HG03175 (cell line): ENCODE measurements at regions not wholly inside any gene's neighbourhood (a gene's known extent, or its start where the extent isn't known, plus 50 kb on each side); places are given as distances from the start of the nearest gene placed in this dataset.
"Not testable (repeated sequence)": the region's sequence is repeated elsewhere in the genome, so short reads cannot be mapped to it uniquely, and the experiment has no call there.

Experiments
- ATAC-seq: cut with Tn5 transposase; IDR thresholded peaks from one replicate; pipeline ENCODE4 v1.9.1; 2021; ENCODE audit warnings: mild to moderate bottlenecking, moderate library complexity; ENCODE audit not compliant: unreplicated experiment

DNA sequence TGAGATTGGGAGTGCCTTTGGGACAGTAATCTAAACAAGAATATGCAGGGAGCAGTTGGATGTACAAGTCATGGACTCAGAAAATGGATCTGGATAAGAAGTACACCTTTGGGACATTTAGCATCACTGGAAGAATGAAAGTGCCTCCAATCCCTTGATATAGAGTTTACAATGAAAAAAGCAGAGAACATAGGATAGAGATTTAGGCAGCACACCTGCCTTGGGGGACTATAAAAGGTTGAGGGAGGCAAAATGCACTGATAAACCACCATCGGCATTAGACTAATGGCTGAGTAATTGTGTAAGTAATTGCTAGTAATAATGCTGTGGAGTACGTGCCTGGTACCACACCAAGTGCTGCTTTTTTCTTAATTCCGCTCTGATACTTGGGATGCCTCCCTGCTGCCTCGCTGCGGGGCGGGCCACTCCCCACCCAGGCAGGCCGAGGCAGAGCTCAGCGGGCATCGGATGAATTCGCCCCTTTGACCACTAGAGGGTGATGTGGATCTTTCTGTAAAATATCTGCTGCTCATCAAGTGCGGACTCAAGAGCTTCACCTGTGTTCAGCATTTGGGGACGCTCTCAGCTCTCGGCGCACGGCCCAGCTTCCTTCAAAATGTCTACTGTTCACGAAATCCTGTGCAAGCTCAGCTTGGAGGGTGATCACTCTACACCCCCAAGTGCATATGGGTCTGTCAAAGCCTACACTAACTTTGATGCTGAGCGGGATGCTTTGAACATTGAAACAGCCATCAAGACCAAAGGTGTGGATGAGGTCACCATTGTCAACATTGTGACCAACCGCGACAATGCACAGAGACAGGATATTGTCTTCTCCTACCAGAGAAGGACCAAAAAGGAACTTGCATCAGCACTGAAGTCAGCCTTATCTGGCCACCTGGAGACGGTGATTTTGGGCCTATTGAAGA is 99.9 kb downstream of the ANKRD18B start:
- ATAC-seq = no peak

DNA sequence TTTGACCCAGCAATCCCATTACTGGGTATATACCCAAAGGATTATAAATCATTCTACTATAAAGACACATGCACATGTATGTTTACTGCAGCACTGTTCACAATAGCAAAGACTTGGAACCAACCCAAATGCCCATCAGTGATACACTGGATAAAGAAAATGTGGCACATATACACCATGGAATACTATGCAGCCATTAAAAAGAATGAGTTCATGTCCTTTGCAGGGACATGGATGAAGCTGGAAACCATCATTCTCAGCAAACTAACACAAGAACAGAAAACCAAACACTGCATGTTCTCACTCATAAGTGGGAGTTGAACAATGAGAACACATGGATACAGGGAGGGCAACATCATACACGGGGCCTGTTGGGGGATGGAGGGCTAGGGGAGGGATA is 104.3 kb downstream of the ANKRD18B start:
- ATAC-seq = not testable (repeated sequence)

DNA sequence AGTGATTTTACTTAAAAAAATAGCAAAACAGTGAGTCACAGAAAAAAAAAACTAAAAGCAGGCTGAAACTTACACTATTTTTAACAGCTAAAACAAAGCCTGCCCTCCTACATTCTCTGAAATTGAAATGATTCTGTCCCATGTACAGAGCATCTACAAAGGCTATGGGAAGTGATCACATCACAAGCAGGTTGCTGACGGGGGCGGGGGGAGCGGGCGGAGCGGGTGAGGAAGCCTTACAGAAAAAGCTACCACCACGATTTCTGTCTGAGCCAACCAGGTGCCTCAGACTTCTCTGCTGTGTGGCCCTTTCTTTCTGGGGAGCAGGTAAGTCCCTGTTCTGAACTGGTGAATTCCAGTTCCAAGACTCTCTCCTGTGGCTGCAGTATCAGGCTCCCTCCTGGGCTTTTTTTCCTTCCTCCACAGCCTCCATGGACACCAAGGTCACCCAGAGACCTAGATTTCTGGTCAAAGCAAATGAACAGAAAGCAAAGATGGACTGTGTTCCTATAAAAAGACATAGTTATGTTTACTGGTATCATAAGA is 104.9 kb downstream of the ANKRD18B start:
- ATAC-seq = no peak

DNA sequence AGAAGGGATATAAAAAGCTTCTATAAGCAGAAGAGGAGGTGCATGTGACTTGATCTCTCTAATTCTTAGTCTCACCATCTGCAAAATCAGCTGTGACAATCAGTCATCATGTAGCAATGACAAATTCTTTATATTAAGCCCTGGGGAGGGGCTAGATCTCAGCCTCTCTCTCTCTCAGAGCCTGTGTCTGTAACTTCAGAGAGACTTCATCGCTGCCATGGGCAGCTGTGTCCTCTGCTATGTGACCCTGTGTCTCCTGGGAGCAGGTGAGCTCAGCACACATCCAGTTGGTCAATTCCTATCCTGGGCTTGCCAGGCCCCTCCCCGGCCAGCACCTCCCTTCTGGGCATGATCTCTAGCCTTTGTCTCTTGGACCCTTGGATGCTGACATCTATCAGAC is 109.6 kb downstream of the ANKRD18B start:
- ATAC-seq = no peak

DNA sequence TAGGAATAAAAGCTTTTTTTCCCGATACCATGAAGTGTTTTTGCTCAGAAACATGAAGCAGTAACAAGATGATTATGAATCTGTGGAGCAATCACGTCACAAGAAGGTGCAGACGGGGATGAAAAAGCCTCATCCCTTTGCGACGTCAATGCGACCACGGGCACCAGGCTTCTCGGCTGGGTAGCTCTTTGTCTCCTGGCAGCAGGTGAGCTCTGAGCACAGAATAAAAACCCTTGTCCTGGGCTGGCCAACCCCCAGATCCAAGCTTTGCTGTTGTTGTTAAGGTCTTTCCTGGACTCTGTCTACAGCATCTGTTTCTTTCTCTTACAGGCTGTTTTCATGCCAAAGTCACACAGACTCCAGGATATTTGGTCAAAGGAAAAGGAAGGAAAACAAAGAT is 113.8 kb downstream of the ANKRD18B start:
- no peak for ATAC-seq

DNA sequence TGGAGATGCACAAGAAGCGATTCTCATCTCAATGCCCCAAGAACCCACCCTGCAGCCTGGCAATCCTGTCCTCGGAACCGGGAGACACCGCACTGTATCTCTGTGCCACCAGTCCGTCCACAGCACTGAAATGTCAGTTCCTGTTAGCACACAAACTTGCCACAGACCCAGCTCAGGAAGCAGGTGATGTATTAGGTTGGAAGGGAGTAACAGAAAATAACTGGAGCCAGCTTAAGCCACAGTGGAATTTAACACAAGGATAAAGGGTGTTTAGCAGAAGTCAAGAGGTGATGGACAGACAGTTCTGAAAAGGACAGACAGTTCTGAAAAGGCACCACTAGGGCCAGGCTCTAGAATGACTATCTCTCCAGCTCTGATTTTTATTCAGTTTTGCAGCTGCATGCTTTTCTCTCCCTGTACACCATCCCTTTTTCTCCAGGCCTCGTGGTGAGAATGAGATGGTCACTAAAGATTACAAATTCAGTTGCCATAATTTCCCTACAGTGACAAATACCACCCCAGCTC is 114.4 kb downstream of the ANKRD18B start:
- no peak for ATAC-seq

DNA sequence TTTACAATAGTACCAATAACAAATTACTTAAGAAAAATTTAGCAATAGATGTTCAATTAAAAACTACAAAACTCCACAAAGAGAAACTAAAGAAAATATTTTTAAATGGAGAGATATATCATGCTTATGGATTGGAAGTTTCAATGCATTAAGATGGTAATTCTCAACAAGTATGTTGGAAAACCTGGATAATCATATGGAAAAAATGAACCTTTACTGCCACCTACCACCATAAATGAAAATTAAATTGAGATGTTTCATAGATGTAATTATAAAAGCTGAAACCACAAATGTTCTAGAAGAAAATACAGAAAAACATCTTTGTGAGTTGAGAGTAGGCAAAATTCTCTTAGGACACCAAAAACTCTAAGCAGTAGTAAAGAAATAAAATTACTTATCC is 121.7 kb downstream of the ANKRD18B start:
- ATAC-seq = no peak

DNA sequence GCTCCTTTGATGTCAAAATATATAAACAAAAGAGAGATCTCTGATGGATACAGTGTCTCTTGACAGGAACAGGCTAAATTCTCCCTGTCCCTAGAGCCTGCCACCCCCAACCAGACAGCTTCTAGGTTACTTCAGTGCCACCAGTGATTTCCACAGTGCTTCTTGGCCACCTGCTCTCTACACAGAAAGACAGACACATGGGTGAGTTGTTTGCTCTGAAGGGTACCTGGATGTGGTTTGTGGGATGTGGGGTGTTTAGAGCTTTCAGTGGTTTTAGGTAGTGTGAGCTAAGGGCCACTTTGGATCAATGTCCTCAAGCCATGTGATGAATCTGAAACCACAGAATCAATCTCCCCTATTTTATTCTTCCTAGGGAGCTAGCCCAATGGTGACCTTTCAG is 125.4 kb downstream of the ANKRD18B start:
- no peak for ATAC-seq

DNA sequence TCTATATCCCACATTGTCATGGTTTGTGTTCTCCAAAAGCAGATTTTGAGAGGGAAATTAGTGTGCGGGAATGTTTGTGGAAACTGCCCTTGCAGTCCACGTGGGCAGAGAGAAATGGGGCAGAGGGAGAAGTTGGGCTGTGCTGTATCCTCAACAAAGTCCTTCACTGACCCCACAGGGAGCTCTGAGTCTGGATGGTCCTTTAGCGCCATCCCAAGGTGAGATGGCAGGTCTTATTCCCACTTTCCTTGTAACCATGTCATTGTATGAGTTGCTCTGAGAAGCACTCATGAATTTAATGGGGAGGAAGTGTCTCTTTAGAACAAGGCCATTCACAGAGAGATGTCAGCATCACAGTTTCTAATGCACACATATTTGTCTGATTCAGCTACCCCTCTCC is 127.1 kb downstream of the ANKRD18B start:
- ATAC-seq = no peak

DNA sequence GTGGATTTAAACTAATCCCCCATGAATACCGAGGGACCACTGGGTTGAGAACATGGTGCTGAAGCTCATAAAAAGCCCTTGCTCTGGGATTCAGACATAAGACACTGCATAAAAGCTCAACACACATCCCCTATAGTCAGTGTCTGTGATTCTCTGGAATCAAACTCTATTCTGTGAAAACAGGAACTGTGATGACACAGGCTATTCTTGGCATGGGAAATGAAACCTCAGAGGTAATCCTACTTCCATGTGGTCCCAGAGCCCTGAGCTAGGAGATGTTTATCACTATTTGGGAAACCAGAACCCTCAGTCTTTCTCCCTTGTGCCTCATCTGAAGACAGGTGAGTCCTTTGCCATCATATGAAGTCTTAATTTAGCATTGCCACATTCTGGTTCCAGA is 135.4 kb upstream of the PRSS3 start:
- no peak for ATAC-seq

DNA sequence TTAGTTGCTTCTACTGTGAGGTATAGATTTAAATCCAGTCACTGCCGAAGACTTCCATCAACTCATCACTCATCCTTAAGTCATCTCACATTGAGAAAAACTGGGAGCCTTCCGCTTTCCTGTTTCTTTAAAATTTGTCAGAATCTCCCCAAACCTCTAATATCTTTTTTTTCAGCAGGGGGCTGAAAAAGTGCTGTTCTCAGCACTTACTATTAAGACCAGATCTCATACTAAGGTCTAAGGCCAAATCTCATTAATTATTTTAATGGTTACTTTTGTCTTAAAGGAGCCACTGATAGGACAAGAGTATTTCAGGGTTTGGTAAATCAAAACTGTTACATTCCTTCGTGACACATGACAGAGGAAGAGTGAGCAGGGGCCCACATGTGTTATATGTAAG is 134.6 kb upstream of the PRSS3 start:
- ATAC-seq = no peak

DNA sequence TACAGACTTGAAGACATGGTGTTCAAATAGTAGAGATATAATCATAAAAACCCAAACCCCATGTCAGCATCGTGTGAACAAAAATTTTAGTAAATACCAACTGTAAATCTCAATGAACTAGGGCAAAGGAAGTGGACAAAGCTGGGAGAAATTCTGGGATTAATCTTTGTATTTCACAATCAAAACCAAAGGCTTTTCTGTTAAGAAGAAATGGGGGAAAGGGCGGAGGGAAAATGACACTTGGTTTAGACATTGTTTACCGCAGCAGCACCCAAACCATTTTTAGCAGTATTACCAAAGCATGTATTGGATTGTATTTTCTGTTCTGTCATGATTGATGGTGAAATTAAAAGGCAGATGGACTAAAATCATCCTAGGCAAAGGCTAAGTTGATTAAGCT is 134.2 kb upstream of the PRSS3 start:
- ATAC-seq = no peak

DNA sequence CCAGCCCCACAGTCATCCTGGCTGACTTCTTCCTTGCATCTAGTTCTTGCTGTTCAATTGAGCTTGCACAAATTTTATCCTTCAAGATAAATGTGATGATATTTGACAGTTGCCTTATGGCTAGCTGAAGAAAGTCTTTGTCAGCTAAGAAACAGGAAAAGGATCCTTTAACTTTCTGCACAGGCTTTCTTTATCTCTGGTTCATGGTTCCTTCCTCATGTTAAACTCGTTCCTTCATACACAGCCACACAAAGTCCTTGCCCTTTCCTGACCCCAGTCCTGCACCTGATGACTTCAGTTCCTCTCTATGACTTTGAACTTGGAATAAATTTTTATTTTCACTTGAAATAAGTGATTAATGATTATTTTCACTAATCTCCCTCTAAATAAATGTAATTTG is 132.5 kb upstream of the PRSS3 start:
- ATAC-seq = no peak

DNA sequence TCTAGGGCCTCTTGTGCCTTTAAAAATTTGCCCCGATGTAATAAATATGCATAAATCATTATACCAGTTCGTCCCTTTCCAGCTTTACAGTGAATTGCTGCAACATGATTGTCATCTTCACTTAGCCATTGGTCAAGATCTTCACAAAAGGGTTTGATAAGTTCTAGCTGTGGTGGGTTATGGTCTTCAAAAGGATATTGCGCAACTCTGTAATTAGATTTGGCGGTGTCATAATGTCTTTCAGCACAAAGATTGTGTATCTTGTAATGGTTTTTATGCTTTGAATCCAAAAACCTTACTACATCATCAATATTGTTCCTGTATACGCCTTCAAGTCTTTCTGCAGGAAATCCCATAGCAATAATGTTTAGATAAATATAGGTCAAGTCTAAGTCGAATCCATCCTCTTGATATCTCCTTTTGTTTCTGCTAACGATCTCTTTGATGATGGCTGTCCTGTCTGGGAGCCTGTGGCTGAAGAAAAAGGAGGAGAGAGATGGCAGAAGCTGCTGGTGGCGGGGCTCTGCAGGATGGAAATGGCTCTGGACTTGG is 119.1 kb upstream of the PRSS3 start:
- not testable (repeated sequence) for ATAC-seq

DNA sequence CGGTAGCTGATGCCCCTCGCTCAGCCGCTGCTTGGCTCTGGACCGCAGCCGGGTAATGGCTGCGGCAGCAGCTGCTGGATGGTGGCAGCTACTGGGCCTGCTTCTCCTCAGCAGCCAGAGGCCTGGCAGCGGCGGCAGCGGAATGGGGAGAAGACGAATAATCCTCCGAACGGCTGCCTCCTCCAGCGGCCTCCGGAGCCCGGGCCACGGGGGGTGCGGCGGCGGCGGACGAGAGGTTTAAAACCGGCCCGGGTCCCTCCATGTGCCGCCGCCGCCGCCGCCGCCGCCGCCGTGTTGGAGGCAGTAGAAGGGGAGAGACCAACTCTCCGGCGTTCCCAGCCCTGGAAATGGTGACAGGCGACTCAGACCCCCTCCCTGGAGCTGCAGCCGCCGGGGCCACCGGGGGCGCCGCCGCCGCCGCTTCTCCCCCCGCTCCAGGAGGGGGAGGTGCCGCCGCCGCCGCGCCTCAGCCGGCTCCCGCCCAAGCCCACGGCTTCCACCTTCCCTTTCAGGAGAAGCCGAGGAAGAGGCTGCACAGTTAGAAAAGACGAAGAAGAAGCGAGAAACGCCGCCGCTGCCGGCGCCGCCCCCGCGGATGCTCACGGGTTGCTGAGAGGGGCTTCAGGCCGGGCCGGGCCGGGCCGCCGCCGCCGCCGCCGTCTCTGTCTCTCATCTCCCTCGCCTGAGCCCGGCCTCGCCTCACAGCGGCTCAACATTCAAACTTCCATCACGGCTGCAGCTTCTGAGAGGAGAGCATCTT is 118.4 kb upstream of the PRSS3 start:
- no peak for ATAC-seq

DNA sequence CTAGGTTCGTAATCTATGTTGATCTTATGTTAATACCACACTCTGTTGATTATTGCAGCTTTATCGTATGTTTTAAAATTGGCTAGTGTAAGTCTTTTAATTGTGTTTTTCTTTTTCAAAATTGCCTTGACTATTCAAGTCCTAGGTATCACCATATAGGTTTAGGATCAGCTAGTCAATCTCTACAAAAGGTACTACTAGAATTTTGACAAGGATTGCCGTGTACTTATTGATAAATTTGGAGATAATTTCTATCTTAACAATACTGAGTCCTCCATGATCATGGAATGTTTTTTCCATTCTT is 117.9 kb upstream of the PRSS3 start:
- ATAC-seq = no peak

DNA sequence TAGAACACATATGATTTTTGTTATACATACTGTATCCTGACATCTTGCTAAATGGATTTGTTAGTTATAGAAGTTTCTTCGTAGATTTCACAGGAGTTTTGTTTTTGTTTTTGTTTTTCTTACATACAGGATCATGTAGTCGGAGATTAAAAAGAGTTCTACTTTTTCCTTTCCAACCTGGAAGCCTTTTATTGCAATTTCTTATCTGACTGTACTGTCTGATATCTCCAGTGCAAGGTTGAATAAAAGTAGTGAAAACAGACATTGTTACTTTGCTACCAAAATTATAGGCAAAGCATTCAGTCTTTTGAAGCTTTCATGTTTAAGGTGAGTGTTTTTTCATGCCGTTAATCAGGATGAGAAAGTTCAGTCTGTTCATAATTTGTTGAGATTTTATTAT is 117.4 kb upstream of the PRSS3 start:
- no peak for ATAC-seq

DNA sequence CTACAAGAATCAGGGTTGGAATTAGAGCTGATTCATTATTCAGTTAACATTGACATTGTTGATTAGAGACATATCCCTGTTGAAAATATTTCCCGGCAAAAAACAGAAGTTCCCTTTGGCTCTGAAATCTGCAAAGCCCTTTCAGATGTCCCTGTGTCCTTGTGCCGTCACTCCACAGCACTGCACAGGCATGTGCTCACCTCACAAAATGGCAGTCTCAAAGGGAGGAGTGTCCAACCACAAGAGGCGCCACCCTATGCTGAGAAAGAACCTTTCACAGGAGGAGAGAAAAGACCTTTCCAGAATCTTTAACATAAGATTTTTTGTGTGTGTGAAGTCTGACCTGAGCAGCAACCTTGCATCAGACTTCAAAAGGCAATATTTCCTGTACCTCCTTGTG is 112.8 kb upstream of the PRSS3 start:
- ATAC-seq = no peak

DNA sequence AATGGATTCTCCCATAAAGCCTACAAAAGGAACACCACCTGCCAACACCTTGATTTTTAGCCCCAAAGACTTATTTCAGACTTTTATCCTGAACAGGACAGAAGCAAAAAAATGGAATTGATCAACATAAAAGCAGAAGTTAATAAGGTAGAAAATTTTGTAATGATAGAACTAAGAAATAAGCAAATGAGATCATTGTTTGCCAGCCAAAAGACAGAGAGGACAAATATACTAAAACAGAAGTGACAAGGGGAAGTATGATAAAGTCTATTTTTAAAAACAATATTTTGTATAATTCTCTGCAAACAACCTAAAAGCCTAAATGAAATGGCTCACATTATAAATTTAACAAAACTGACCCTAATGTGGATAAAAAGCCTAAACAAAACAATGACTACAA is 110.5 kb upstream of the PRSS3 start:
- ATAC-seq = no peak

DNA sequence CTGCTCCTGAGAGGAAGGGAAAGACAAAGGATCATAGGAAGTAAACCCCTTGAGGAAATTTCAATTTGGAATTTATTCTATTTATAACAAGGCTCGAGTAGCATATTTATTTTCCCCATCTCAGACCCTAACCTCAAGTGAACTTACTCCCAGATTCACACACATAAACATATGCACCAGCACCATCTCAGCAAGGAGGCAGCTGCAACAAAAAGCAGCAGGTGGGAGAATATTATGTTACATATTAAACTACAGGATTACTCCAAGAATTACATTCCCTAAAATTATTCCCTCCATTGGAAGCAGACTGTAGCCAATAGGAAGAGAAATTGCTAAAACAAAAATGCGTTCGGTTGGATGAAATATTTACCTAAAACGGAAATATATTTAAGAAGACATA is 108.4 kb upstream of the PRSS3 start:
- ATAC-seq = no peak

DNA sequence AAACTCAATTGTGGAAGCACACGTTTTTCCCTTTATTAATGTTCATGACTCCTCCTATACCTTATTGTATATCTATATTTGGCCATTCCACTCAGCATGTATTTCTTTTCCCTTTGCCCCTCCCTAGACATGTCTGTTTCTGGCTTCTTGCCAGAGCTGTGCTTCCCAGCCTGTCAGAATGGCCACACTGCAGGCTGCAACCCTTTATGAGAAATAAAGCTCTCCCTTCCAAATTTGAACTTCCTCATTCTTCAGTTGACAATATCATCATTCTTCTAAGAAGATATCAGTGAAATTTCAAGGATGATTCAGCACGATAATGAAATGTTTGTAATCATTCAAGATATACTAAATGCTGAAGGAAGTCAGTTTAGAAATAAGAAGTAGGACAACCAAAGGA is 107.6 kb upstream of the PRSS3 start:
- no peak for ATAC-seq
